OCI-LY7 (cell line): ENCODE measurements at regions not wholly inside any gene's neighbourhood (a gene's known extent, or its start where the extent isn't known, plus 50 kb on each side); places are given as distances from the start of the nearest gene placed in this dataset.

ENCODE experiments used
- CTCF ChIP-seq: fragments of 200-600 bp; sonication (generic); conservative IDR thresholded peaks from 2 replicates; pipeline ENCODE4 v1.5.1; 2014; ENCODE audit warnings: mild to moderate bottlenecking, antibody characterized with exemption, low read length, moderate library complexity, mixed read lengths
- EZH2phosphoT487 ChIP-seq: fragments of 200-600 bp; sonication (generic); IDR thresholded peaks from 2 replicates; pipeline ENCODE4 v1.6.1; 2018; ENCODE audit warnings: low read depth, borderline replicate concordance, mild to moderate bottlenecking, mixed run types, antibody characterized with exemption, low read length, moderate library complexity, mixed read lengths

- TF ChIP-seq CTCF (no peak), EZH2phosphoT487 (no peak)
Measured at GRCh38 chr2:60339286-60339685, 214.2 kb downstream of the BCL11A start.
